BE2C (cell line): ENCODE measurements at regions not wholly inside any gene's neighbourhood (a gene's known extent, or its start where the extent isn't known, plus 50 kb on each side); places are given as distances from the start of the nearest gene placed in this dataset.

Source experiments
- DNase-seq: peaks from one replicate; pipeline ENCODE4 v3.0.0-alpha.2; 2020
- H3K27me3 ChIP-seq: fragments of 250-450 bp; sonication (Bioruptor Pico); 2 replicates; pipeline ENCODE4 v1.5.1; 2020; ENCODE audit warnings: mild to moderate bottlenecking
- H3K36me3 ChIP-seq: fragments of 250-450 bp; sonication (Bioruptor Pico); 2 replicates; pipeline ENCODE4 v1.5.1; 2020; ENCODE audit warnings: mild to moderate bottlenecking
- H3K4me1 ChIP-seq: fragments of 250-450 bp; sonication (Bioruptor Pico); 2 replicates; pipeline ENCODE4 v1.5.1; 2020
- H3K4me3 ChIP-seq: 2 replicates; pipeline ENCODE4 v1.5.1; 2011; ENCODE audit warnings: low read depth, low read length
- H3K9me3 ChIP-seq: fragments of 250-450 bp; sonication (Bioruptor Pico); 2 replicates; pipeline ENCODE4 v1.5.1; 2020
- TF ChIP-seq, protein P1 (sequence below): IDR thresholded peaks from 2 replicates; pipeline ENCODE4 v1.5.1; 2012; ENCODE audit warnings: mild to moderate bottlenecking, low read depth, low read length

DNA sequence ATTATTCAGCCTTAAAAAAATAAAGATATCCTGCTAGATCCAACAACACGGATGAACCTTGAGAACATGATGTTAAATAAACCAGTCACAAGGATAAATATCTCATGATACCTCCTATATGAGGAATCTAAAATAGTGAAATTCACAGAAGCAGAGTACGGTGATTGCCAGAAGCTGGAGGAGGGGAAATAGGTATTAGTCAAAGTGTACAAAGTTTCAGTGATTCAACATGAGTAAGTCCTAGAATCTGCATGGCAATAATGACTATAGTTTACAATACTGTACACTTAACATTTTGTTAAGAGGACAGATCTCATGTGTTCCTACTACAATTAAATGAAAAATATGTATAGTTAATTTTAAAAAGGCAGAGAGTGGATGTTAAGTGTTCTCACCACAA, 206.6 kb upstream of the SLC10A2 start:
- Histone ChIP-seq H3K27me3 (no peaks in the 10 kb centered on the region), H3K4me3 (no peak overlapping the region), H3K4me1 (peaks cover 4% of the 10 kb centered on the region; the same call in 1 of the 2 replicates), H3K36me3 (no peaks in the 10 kb centered on the region), H3K9me3 (no peaks in the 10 kb centered on the region)
- TF ChIP-seq, protein P1, sequence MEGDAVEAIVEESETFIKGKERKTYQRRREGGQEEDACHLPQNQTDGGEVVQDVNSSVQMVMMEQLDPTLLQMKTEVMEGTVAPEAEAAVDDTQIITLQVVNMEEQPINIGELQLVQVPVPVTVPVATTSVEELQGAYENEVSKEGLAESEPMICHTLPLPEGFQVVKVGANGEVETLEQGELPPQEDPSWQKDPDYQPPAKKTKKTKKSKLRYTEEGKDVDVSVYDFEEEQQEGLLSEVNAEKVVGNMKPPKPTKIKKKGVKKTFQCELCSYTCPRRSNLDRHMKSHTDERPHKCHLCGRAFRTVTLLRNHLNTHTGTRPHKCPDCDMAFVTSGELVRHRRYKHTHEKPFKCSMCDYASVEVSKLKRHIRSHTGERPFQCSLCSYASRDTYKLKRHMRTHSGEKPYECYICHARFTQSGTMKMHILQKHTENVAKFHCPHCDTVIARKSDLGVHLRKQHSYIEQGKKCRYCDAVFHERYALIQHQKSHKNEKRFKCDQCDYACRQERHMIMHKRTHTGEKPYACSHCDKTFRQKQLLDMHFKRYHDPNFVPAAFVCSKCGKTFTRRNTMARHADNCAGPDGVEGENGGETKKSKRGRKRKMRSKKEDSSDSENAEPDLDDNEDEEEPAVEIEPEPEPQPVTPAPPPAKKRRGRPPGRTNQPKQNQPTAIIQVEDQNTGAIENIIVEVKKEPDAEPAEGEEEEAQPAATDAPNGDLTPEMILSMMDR = no peak
- no peak for DNase-seq

DNA sequence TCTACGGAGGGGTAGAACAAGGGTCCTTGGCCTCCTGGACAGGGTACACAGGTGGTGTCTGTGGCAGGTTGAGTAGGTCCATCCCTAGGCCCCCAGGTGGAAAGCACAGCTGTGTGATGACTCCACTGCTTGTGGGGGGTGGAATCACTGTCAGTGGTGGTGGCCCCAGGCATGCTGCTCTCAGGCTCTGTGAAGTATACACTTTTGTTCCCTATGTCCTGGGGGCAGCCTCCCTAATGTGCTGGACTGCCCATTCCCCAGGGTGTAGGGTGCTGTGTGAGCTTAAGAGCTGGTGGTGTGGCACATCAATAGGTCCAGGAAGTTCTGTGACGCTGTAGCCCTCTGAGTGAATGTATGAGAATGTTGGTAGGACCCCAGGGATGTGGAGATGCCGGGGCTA, 197.2 kb upstream of the SLC10A2 start:
- Histone ChIP-seq H3K9me3 (no peaks in the 10 kb centered on the region; the same call in 1 of the 2 replicates), H3K4me3 (no peak overlapping the region), H3K36me3 (no peaks in the 10 kb centered on the region), H3K4me1 (no peaks in the 10 kb centered on the region), H3K27me3 (no peaks in the 10 kb centered on the region)
- no peak for DNase-seq
- TF ChIP-seq, protein P1 = no peak

DNA sequence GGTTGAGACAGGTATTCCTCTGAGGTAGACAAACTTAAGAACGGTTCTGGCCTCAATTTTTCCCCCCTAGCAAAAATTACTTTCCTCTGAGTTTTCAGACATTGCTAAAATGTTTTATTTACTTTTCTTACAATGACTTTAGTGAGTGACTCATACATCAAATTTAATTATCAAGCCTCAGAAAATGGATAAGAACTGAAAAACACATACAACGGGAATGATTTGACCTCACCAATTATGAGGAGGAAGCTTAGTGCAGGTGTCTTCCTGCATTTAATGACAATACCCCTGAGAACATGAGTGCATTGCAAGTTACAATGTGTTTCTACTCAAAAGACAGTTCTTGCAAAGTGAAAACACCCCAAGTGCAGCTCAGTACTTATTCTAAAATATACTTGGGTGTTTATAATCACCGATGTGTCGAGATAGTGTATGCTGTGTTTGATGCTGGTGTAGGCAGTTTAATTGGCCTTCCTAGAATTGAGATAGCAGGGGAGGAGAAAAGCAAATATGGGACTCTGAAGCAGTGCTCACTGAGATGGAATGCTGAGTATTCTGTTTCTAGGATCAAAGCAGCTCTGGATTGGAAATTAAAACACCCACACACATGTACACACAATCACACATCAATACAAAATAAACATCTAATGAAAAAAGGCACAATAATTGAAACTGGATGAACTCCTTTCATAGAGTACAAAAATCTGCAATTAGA, 189.5 kb upstream of the SLC10A2 start:
- DNase-seq = no peak
- TF ChIP-seq, protein P1 = no peak
- Histone ChIP-seq H3K27me3 (no peaks in the 10 kb centered on the region), H3K36me3 (no peaks in the 10 kb centered on the region), H3K9me3 (peaks cover 3% of the 10 kb centered on the region; the same call in 1 of the 2 replicates), H3K4me3 (no peak overlapping the region), H3K4me1 (peaks cover 5% of the 10 kb centered on the region; the same call in 1 of the 2 replicates)

DNA sequence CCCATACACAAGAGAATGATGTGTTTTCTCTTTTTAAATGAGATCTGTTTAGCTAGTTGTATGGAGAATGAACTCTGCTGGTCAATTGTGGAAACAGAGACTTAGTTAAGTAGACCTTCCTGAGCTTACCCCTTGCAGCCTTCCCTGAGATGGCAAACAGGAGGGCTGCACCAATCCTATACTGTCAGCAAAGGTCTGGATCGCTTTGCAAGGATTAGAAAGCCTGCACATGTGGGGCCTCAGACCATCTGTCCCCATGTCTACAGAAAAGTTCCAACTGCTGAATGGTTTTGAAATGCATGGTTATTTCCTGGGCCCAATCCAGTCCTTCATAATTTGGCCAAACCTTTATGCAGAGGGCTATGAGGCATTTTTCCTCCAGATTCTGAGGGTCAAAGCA, 183.9 kb upstream of the SLC10A2 start:
- H3K4me1 ChIP-seq = no peaks in the 10 kb centered on the region

DNA sequence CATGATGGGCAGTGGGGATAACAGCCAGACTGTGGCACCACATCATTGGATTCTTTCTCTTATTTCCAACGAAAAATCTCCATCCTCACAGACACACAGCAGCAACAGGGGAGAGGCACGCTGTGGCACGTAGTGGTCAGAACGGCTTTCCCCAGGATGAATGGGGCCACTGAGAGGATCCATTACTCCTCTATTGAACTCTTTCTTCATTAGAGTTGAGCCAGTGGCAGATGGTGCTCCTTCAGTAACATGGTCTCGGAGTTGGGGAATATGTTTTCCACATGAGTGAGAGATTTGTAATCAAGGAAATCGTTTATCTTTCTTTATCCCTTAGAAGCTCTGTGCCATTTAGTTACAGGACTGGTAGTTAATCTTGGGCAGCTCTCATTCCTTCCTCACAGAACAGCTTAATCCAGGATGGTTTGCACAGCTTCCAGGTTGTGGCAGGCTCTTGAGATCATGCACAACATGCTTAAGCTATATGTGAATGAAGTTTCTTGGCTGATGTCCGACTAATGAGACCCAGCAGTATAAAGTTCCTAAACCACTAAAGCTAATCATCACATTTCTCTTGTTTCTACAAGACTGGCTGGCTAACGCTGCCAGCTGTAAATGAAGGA, 180.5 kb upstream of the SLC10A2 start:
- TF ChIP-seq, protein P1 = no peak
- no peak for DNase-seq
- 0 out of 2 replicates have a peak, but pooled peaks cover 4% of the 10 kb centered on the region for H3K4me1 ChIP-seq
- H3K36me3 ChIP-seq = no peaks in the 10 kb centered on the region
- 0 out of 2 replicates have a peak, but pooled peaks cover under 1% of the 10 kb centered on the region for H3K9me3 ChIP-seq
- no peak overlapping the region for H3K4me3 ChIP-seq
- H3K27me3 ChIP-seq = no peaks in the 10 kb centered on the region

More for the DNA sequence above, 183.9 kb upstream of the SLC10A2 start:
- no peak for DNase-seq
- no peak overlapping the region for H3K4me3 ChIP-seq
- TF ChIP-seq, protein P1 = no peak
- no peaks in the 10 kb centered on the region for H3K27me3 ChIP-seq
- no peaks in the 10 kb centered on the region for H3K36me3 ChIP-seq
- peaks cover 3% of the 10 kb centered on the region; the same call in 1 of the 2 replicates for H3K9me3 ChIP-seq

DNA sequence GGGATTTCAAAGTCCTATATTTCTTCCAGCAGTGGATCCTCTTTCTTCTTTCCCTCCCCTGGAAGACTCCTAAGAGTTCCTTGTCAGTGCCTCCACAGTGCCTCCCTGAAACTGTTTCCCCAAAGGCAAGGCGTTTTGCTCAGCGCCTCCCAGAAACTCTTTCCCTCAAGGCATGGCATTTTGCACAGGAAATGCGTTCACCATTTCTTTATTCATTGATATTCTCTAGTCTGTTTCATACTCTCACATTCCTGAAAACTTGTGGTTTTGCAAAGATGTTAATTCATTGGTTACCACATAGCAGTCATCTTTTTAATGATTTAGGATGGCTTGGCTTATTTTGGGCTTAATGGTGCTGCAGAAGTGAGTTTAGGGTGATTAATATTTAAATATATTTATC, 177.3 kb upstream of the SLC10A2 start:
- Histone ChIP-seq H3K36me3 (no peaks in the 10 kb centered on the region), H3K4me3 (no peak overlapping the region), H3K4me1 (0 out of 2 replicates have a peak, but pooled peaks cover 4% of the 10 kb centered on the region), H3K9me3 (no peaks in the 10 kb centered on the region), H3K27me3 (no peaks in the 10 kb centered on the region)
- no peak for DNase-seq
- TF ChIP-seq, protein P1 = no peak
